ENCODE measurements at regions not wholly inside any gene's neighbourhood (a gene's known extent, or its start where the extent isn't known, plus 50 kb on each side); places are given as distances from the start of the nearest gene placed in this dataset.
"Not testable (repeated sequence)": the region's sequence is repeated elsewhere in the genome, so short reads cannot be mapped to it uniquely, and the experiment has no call there.

DNA sequence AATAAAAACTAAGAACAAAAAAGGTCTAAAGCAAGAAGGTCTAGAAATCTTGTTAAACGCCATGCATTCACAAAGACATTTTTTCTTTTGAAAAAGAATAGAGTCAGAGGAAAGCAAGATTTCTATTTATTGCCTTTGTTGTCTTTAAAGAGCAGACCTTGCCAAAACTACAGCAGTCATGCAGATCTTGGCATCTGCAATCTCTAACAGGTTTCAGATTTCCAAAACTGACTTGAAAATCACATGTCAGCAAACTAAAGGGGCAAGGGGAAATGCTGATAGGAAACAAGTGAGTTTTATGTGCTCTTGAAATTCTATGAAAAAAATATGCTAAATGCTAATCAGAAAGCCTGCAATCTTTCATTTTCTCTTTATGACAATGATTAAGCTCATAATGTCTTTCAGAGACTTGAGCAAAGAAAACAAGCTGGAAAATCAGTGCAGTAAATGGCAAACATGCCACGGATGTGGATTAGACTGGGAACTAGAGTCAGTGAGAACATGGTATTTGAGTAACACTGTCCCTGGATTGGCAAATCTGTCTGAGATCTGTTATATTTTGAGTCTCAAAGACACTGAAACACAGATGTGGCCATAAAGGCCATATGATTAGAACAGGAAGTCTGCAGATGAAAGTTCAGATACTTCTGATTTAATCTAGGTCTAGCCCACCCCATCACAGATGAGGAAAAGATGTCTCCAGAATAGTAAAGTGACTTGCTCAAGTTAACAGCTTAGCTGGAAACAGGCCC, 361.4 kb upstream of the RPS23 start:
- no peak for DNase-seq

DNA sequence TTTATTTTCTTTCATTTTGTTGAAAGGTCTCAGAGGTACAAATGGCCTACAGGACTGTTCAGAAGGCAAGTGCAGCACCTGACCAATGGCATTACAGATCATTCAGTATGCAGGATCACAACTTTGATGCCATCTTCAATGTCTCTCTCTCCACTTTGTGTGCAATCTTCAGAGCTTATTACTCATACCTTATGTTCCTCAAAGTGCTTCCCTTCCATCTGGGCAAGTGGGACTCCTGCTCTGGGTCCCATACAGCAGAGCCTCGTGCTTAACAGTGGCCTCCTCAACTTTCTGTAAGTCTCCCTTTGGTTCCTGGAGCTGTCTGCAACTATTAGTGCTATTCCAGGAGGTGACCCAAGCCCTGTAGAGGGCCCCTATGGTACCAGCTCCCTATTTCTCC, 358.4 kb upstream of the RPS23 start:
- no peak for DNase-seq

DNA sequence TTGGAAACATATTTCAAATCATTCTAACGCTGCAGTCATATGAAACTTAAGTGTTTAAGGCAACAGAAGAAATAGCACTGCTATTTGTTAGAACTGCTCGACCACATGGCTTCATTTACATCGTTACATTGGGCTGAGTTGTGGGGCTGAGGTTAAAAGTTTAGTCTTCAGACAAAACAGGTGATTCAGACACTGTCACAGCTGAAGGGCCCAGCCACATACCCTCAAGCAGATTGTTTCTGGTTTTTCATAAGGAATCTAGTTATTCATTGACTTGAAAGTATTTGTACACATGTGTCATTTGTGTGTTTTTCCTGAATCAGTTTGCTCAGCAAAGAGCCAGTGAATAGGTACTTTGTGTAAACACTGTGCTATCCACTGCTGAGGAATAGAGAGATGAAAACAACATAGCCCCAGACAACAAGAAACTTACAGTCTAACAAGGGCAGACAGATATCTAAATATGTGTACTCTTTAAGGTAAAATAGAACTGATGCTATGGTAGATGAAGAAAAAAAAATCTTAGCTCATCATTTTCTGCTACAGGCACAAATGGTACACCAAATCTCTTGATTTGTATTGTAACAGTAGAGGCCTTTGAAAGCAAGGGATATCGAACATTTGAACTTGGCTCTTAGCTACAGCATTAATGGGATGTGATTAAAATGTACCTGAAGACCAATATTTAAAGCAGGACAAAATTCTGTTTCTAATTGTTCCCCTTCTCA, 357.6 kb upstream of the RPS23 start:
- no peak for DNase-seq

DNA sequence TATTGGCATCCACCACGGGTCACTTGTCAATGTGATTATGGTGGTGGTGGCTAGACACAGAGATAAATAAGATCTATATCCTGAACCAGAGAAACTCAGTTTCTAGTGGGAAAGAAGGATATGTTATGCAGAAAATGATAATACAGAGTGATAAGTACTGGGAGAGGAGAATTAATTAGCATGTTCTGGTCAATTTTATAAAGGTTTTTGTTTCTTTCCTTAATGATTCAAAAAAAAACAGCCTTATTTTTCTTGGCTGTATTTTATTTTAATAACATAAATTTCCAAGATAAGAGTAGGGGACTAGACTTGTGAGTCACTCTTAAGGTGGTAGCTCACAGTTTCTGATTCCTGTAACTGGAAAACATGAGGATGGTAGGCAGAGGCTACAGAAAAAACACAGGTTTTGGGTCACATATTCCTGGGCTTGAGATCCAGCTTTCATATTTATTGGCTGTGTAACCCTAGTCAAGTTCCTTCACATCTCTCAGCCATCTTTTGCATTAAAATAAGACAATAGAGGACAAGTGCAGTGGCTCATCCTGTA, 350.3 kb upstream of the RPS23 start:
- DNase-seq, result no peak

DNA sequence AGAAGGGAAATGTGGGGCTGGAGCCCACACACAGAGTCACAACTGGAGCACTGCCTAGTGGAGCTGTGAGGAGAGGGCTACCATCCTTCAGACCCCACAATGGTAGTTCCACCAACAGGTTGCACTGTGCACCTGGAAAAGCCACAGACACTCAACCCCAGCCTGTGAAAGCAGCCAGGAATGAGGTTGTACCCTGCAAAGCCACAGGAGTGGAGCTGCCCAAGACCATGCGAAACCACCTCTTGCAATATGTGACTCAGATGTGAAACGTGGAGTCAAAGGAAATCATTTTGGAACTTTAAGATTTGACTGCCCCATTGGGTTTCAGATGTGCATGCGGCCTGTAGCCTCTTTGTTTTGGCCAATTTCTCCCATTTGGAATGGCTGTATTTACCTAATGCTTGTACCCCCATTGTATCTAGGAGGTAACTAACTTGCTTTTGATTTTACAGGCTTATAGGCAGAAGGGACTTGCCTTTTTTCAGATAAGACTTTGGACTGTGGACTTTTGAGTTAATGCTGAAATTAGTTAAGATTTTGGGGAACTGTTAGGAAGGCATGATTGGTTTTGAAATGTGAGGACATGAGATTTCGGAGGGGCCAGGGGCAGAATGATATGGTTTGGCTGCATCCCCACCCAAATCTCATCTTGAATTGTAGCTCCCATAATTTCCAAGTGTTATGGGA, 348.9 kb upstream of the RPS23 start:
- DNase-seq, result not testable (repeated sequence)

DNA sequence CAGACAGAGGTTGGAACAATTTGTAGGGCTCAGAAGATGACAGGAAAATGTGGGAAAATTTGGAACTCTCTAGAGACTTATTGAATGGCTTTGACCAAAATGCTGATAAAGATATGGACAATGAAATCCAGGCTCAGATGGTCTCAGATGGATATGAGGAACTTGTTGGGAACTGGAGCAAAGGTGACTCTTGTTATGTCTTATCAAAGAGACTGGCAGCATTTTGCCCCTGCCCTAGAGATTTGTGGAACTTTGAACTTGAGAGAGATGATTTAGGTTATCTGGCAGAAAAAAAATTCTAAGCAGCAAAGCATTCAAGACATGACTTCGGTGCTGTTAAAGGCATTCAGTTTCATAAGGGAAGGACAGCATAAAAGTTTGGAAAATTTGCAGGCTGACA, 347.9 kb upstream of the RPS23 start:
- DNase-seq, result not testable (repeated sequence)

DNA sequence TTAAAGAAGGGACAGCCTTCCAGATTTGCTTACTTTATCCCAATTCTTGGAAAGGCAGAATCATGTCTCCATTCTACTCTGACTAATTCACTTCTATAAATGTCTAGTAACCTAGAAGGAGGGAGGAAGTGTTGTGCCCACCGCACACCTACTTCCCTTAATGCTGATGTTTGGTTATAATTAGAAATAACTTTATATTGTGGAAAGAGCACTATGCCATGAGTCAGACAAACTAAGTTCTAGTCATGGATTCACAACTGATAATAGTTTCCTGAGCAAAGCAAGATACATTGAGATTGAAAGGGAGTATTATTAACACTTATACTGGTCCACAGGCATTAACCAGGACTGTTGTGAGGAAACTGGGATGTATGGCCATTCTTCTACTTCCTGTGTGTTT, 345.9 kb upstream of the RPS23 start:
- no peak for DNase-seq

DNA sequence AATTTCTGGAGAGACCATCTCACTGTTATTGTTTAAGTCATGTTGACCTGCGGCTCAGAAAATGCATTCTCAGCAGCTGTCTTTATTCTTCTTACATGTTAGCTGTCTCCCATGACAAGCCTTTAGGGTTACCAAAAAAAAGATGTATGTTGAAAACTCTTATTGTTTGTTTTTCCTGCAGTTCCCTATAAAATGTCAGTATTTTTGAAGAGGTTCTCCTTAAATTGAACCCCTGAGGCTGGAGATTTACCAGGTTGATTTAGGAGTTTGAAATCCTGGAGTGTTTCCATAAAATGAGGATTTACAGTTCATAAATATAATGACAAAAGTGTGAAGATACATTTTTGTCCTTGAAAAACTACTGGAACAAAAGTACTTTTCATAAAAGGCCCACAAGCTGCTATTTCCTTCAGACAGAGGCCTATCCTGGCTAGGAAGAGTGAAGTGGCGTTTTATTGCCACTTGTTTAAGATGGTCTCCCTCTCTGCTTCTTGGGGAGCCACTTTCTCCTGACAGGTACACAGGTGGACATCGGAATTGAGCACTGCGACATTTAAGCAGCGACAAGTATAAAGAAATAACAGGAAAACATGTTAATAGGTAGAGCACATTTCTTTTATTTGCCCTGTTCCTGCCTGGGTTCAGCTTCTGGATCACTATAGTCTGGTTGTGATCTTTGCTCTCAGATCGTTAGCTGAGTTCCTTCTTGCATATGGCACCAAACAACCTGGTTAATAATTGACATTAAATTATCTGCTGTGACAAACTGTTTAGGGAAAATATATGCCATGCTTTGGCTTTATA, 344.8 kb upstream of the RPS23 start:
- DNase-seq, result no peak

DNA sequence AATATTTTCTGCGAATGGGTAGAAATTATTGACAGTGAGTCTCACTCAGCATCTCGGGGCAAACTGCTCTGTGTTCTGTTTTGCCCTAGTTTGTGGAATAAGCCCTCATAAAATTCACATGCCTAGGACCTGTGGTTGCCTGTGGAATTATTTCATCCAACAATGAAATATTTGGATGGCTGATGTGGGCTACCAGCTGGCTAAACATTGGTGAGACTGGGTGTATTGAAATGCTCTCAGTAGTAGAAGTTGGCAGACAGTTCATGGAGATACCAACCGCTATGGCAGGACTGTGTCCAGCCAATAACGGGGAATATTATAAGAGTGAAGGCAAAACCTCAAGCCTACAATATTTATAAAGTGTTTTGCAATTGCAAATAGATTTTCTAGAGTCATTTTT, 344.1 kb upstream of the RPS23 start:
- no peak for DNase-seq

DNA sequence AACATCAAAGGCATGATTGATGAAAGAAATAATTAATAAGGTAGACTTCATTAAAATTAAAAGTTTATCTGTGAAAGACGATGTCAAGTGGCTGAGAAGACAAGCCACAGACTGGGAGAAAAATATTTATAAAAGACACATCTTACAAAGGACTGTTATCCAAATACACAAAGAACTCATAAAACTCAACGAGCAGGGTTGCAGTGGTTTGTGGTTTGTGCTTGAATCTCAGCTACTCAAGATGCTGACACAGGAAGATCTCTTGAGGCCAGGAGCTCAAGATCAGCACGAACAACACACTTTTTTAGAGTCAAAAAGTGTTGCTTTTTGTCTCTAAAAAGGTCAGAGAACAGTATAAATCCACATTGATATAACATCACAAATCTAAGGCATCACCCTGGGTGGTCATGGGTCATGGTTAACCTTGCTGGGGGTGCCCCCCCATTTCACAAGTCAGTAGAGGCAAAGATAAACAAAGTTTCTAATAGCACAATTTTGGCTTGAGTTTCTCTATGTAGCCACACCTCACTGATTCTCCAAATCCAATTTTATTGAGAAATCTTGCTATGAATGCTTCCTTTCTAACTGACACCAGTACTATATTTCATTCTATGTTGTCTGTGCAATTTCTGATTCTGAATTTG, 342.9 kb upstream of the RPS23 start:
- DNase-seq, result no peak

DNA sequence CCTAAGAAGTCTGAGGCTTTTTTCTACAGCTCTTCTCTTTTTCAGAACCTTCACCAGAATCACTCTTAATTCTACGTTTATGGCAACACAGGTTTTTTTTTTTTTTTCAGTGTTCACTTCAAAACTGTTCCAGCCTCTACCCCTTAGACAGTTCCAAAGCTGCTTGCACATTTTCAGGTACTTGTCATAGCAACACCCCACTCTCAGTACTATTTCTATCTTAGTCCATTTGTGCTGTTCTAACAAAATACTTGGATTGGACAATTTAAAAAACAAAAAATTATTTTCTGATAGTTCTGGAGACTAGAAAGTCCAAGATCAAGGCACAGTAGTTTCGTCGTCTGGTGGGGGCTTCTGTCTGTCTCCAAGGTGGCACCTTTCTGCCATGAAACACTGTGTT, 340.9 kb upstream of the RPS23 start:
- no peak for DNase-seq

DNA sequence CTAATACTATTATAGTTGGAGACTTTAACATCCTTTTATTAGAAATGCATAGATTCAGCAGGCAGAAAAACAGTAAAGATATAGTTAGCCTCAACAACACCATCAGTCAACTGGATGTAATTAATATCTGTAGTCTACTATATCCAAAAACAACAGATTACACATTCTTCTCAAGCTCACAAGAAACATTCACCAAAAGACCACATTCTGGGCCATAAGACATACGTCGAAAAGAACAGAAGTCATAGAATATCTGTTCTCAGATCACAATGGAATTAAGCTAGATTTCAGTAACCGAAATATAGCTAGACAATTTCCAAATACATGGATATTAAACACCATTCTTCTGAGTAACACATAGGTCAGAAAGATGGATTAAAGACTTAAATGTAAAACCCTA, 336.6 kb upstream of the RPS23 start:
- DNase-seq, result no peak

DNA sequence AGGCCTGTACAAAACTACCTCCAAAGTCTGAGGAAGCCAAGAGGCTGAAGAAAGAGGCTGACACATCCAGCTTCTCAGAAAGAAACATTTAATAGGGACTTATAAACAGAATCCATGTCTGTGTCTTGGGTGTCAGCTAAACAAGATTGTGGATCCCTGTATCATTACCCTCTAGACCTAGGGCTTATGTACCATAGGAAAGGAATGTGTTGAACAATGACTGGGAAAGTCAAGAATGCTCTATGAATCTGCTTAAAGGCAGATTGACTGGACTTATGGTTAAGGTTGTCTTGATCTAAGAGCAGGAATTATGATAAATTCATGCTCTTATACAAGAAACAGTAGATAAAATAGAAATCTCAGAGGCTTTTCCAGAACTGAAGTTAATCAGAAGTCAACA, 335.7 kb upstream of the RPS23 start:
- DNase-seq, result no peak

DNA sequence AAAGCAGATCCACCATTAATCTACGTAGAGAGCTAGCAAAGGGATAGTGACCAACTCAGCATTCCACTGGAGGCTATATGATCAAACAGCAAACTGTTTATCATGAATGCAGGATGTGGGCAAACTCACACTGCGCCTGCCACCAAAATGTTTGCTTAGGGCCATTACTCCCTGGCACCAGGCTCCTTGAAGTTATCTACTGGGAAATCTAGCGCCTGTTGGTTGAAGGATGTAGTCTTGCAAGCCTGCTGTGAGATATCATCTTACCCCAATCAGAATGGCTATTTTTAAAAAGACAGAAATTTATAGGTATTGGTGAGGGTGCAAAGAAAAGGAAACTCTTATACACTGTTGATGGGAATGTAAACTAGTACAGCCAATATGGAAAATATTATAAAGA, 332.5 kb upstream of the RPS23 start:
- DNase-seq, result no peak

DNA sequence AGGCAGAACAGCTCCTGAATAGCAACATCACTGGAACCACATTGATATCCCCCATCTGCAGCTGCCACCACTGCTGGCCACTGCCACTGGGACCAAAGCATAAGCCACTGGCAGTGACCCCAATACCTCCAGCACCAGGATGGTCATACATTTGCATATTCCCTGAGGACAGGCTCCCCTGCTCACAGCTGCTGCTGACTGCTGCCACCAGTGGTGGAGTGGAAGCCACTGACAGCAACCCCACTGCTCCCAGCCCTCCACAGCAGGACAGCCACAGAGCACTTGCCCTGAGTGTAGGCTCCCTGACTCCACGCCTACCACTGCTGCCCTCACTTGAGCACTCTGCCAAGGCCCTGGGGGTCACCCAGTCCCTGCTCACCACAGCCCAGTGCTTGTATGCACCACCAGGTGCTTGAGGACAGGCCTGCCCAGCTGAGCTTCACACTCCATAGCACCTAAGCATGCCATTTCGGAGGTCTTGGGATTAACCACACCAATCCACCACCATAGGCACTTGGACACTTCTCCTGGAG, 327.4 kb upstream of the RPS23 start:
- DNase-seq, result no peak

DNA sequence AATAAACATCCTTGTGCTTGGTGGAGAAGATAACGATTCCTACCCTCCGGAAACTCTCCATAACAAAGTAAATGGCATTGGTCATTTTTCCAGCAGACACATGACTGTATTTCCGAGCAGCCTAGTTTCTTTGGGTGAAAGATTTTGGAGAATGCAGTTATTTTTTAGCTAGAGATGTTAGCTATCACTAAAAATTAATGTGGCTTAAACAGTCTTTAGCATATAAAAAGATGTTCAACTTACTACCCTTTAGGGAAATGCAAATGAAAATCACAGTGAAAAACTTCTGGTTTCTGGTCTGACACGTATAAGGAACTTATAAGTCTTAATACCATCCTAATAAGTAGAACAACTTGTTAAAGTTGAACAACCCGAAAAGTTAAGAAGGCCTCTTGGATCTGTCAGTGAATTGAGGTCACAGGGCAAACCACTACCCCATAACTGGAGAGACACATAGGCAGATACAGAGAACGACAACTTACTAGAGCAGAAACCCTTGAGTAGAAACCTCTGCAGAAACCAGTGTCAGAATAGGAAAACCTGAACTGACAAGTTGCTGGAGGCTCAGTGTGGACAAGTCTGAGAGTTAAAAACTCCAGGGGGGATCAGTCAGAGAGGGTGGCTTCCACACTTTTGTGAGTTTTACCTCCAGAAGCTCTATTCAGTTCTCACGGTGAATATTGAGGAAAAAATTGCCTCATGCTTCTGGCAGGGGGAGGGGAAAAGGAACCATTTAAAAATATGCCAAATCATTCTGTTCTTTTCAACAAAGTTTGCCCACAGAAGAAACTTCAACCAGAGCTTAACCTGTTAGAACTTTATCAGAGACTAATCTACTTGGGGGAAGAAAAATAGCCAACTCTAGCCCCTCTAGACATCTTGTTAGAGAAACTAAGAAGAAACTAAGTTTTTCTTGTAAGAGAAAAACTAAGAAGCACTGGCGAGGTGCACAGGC, 325.2 kb upstream of the RPS23 start:
- no peak for DNase-seq

DNA sequence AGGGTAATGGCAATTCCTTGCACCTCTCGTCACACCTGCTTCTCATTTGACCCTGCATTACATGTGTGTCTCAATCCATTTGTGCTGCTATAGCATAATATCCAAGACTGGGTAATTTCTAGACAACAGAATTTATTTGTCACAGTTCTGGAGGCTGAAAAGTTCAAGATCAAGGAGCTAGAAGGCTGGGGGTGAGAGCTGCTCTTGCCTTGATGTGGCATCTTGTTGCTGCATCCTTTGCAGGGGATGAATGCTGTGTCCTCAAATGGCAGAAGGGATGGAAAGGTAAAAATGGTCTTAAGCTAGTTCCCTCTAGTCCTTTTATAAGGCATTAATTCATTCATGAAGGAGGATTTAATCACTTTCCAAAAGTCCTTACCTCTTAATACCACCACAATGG, 323.7 kb upstream of the RPS23 start:
- DNase-seq, result no peak

DNA sequence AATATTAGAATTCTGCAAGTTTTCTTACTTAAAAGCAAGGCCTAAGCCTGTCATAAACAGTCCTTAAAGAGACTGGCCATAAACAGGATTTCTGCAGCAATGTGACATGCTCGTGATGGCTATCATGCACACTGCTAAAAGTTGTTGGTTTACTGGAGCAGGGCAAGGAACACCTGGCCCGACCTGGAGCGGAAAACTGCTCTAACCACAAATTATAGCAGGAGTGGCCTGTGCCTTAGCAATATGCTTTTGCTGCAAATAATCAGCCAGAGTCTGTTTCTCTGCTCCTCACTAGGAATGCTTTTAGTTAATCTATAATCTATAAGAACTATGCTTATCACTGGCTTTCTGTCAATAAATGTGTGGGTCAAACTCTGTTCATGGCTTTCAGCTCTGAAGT, 322.9 kb upstream of the RPS23 start:
- DNase-seq, result no peak

DNA sequence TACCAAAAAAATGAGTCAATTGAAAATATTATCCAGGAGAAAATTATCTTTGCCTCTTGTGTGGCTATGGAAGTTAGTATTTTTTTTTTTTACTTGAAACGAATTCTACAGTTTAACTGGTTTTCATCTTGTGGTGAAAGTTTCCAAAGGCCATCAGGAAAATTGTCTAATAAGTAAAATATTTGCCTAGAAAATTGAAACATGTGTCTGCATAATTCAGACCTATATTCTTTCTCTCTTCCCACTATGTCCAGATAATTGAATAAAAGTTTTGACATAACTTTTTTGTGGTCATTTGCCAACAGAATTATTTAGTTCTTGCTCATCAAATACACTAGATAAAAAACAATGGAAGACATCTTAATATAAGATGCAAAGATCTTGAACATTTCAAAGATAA, 321.5 kb upstream of the RPS23 start:
- DNase-seq, result no peak

DNA sequence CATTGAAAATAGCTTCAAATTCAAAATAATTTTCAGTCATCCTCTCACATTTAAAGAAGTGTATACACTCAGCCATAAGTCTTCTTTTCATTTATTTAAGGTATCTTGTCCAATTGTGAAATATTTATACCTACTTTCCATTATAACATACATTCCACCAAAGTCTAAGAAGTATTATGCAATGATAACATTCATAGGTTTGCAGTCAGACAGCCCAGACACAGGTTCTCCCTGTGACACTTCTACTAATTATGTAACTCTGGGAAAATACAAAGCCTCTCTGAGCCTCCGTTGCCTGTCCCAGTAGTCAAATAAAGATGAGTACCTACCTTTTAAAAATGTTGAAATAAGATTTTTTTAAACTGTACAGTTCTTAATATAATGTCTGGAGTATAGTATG, 320.9 kb upstream of the RPS23 start:
- DNase-seq, result no peak

DNA sequence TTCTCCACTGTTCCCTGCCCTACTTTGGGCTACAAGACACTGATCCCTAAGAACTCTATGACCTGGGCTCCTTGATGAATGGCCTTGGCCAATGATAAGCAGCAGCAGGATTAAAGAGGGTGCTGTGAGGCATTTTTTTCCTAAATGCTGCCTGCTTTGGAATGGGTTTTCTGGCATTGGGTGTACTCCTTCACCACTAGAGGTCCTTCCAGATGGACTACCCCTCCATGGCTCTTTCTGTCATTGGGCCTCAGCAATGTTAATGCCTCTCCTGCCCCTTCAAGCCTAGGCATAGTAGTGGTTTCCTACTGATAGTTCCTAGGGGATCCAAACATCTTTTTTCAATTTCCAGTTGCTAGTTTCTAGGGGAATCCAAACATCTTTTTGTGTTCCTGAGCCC, 319.3 kb upstream of the RPS23 start:
- DNase-seq, result no peak

Measured in CD4-positive, alpha-beta T cell treated with Interleukin-17A for 1 hour (primary cell).